ENCODE measurements at regions not wholly inside any gene's neighbourhood (a gene's known extent, or its start where the extent isn't known, plus 50 kb on each side); places are given as distances from the start of the nearest gene placed in this dataset.

DNA sequence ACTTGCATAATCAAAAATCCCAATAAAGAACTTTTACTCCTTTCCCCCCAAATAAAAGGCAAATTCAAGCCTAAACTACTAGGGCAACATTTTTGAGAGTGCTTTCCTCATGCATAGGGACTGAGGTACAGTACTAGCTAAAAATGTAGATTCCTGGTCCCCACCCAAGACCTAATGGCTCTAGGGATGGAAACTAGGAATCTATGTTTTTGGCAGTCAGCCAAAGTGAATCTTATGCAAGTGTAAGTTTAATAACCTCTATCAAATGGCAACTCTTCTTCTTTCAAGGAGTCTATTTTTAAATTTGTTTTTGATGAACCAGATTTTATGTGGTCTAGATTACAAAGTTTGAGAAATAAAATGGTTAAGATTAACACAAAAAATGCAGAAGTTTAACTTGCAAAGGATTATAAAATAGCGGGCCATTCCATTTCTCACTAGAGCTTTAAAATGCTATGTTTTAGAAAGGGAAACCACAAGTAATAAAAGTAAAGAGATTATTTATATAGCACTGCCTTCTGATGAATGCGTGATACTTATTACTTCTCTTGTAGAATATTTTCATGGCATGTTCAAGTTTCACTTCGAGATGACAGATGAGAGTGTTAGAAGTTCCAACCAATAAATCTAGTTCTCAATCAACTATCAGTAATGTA lies 70.4 kb upstream of the MDFIC start:
- no peak overlapping the region for H3K4me3 ChIP-seq
- H3K27ac ChIP-seq, result no peak overlapping the region

GRCh38 chr7:114852293-114852692 lies 69.6 kb upstream of the MDFIC start:
- H3K4me3 ChIP-seq, result no peak overlapping the region
- no peak overlapping the region for H3K27ac ChIP-seq

DNA sequence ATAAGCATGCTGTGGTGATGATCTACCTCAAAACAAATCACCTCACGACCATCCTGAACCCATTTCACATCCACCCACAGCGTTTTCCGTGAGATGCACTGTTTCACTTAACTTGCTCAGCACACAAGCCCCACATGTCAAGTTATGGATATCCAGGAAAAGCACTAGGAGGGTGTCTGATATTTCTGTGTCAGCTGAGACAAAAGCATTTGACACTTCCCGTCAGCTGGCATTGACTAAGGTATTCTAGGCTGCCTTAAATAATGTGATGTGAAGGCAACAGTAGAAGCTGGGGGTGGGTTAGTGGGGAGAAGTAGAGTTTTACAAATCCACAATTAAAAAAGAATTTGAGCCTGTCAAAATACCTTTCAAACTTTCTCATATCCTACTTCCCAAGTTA lies 68.7 kb upstream of the MDFIC start:
- no peak overlapping the region for H3K27ac ChIP-seq

DNA sequence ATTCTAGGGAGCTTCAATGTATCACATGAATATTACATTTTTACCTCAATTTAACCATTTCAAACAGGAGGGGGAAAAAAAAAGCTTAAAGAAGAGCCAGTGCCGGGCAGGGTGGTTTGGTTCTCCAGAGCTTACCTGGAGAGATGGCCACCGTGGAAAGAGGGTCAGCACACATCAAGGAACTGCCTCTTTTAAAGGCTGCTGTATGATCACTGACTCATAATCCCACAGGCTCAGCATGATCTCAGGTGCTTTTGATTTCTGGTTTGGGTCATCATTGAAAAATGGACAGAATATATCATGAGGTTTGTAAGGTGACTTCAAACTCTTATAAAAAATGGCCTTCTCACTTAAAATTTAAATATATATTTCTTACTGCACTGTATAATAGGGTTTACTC lies 67.5 kb upstream of the MDFIC start:
- no peak overlapping the region for H3K27ac ChIP-seq
- no peak overlapping the region for H3K4me3 ChIP-seq

More for the DNA sequence above, 68.7 kb upstream of the MDFIC start:
- H3K4me3 ChIP-seq, result no peak overlapping the region

GRCh38 chr7:114856625-114857024 lies 65.3 kb upstream of the MDFIC start:
- Histone ChIP-seq H3K4me3 (no peak overlapping the region), H3K27ac (no peak overlapping the region)

DNA sequence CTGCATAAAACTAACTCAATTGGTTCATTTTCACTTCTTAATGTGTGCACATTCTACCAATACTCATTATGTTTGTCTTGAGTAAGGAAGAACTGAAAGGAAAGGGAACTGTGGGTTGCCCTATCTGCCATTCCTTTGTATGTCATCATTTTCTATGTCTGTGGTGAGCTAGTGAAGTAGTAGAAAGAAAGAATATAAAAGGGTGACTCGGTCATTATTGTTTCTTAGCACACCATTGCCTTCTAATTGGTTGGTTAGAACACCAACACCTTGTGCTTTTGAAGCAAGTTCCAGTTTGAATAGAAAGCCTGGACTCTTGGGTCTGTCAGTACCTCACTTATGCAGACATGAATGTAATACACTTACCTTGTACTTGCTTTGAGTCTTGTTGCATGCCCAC lies 64.3 kb upstream of the MDFIC start:
- Histone ChIP-seq H3K27ac (no peak overlapping the region), H3K4me3 (no peak overlapping the region)

DNA sequence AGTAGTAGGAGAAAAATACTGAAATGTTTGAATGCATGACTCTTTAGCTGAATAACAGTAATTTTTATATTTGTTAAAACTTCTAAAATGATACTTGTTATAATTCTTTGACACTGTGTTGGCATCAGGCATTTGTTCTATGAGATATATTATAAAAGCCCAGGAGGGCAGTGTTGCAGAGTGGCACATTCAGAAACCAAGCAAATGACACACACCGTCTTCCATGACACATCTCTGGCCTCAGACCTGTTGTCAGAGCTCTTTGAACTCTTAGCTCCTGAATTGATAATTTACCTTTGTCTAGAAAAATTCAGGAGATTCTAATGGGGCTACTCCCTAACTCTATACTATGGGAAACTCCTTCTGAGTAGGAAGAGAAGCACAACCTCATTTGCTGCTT lies 62.4 kb upstream of the MDFIC start:
- Histone ChIP-seq H3K27ac (no peak overlapping the region), H3K4me3 (no peak overlapping the region)

DNA sequence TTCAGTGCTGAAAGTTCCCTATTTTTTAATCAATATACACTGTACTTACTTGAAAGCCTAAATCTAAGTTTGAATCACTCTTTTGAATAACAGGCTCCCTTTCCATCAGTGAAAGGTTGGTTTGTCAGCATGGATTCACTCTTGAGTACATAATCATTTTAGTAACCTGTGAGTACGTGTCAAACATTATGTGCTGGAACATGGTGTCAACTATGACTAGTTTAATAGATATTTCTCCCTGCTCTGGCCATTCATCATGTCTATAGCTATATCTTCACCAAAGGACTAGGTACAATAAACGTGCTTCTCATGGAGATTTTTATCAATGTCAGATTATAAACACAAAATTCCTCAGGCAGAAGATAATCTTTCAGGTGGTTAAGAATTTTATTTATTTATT lies 61.7 kb upstream of the MDFIC start:
- no peak overlapping the region for H3K27ac ChIP-seq
- no peak overlapping the region for H3K4me3 ChIP-seq

DNA sequence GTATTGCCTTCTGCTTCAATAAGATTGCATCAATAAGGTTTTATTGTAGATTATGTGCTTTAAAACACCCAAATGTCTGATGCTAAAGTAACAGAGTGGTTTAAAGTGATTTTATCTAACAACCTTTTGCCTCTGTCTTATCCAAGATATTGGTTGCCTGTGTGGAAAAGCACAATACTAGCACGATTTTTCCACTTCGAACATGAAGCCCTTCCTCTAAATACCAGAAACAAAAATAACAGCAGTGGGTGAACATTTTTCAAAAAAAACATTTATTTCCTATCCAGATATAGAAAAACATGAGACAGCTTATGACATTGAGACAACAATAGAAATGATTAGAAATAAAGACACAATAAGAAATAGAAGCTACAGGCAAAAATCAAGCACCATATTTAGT lies 59.5 kb upstream of the MDFIC start:
- no peak overlapping the region for H3K4me3 ChIP-seq
- H3K27ac ChIP-seq, result no peak overlapping the region

- Histone ChIP-seq H3K4me3 (no peak overlapping the region), H3K27ac (no peak overlapping the region)
Observed at GRCh38 chr7:114864278-114864677, 57.6 kb upstream of the MDFIC start.

GRCh38 chr7:114865564-114865963 lies 56.3 kb upstream of the MDFIC start:
- Histone ChIP-seq H3K4me3 (no peak overlapping the region), H3K27ac (no peak overlapping the region)

All from skin epidermis (tissue), 12 donors.